HG03520 (cell line): ENCODE measurements at regions not wholly inside any gene's neighbourhood (a gene's known extent, or its start where the extent isn't known, plus 50 kb on each side); places are given as distances from the start of the nearest gene placed in this dataset.

Experiments used
- ATAC-seq: cut with Tn5 transposase; IDR thresholded peaks from one replicate; pipeline ENCODE4 v1.9.1; 2021; ENCODE audit warnings: mild to moderate bottlenecking, moderate library complexity; ENCODE audit not compliant: unreplicated experiment

GRCh38 chr10:78502210-78502936, 468.7 kb downstream of the RPS24 start:
- no peak for ATAC-seq

- no peak for ATAC-seq
Measured at GRCh38 chr10:78504181-78504580, 470.5 kb downstream of the RPS24 start.

- ATAC-seq = no peak
Measured at GRCh38 chr10:78505657-78506056, 472.0 kb downstream of the RPS24 start.

GRCh38 chr10:78506614-78507013, 473.0 kb downstream of the RPS24 start:
- no peak for ATAC-seq

GRCh38 chr10:78507510-78508160, 474.0 kb downstream of the RPS24 start:
- no peak for ATAC-seq

GRCh38 chr10:78508955-78509748, 475.5 kb downstream of the RPS24 start:
- ATAC-seq = no peak

- no peak for ATAC-seq
Measured at GRCh38 chr10:78510566-78511323, 477.1 kb downstream of the RPS24 start.

GRCh38 chr10:78511324-78512204, 477.9 kb downstream of the RPS24 start:
- ATAC-seq = no peak

GRCh38 chr10:78512205-78512550, 478.5 kb downstream of the RPS24 start:
- ATAC-seq = no peak

- ATAC-seq = no peak
Measured at GRCh38 chr10:78513330-78513729, 479.7 kb downstream of the RPS24 start.

- no peak for ATAC-seq
Measured at GRCh38 chr10:78513986-78514385, 480.3 kb downstream of the RPS24 start.

- ATAC-seq = no peak
Measured at GRCh38 chr10:78514459-78514858, 480.8 kb downstream of the RPS24 start.

GRCh38 chr10:78515038-78515872, 481.6 kb downstream of the RPS24 start:
- ATAC-seq = no peak

GRCh38 chr10:78515873-78516153, 482.1 kb downstream of the RPS24 start:
- no peak for ATAC-seq

- ATAC-seq = no peak
Measured at GRCh38 chr10:78516236-78516635, 482.6 kb downstream of the RPS24 start.

GRCh38 chr10:78516756-78517155, 483.1 kb downstream of the RPS24 start:
- no peak for ATAC-seq

- ATAC-seq = no peak
Measured at GRCh38 chr10:78518224-78518623, 484.6 kb downstream of the RPS24 start.

- ATAC-seq = no peak
Measured at GRCh38 chr10:78520737-78521430, 487.2 kb downstream of the RPS24 start.

- no peak for ATAC-seq
Measured at GRCh38 chr10:78523453-78523852, 489.8 kb downstream of the RPS24 start.
